MM.1S (cell line): ENCODE measurements at regions not wholly inside any gene's neighbourhood (a gene's known extent, or its start where the extent isn't known, plus 50 kb on each side); places are given as distances from the start of the nearest gene placed in this dataset.

Experiments used
- DNase-seq: peaks from one replicate; pipeline ENCODE4 v3.0.0-alpha.2; 2015
- H2AFZ ChIP-seq: fragments of 300-600 bp; sonication (generic); 2 replicates; pipeline ENCODE4 v1.6.0; 2016; ENCODE audit warnings: antibody characterized with exemption, low read length
- H3F3A ChIP-seq: fragments of 300-600 bp; sonication (generic); 2 replicates; pipeline ENCODE4 v1.6.1; 2016; ENCODE audit warnings: mild to moderate bottlenecking, antibody characterized with exemption, low read length, moderate library complexity, mixed read lengths; ENCODE audit not compliant: insufficient read depth
- H3K27ac ChIP-seq: fragments of 300-600 bp; sonication (generic); 2 replicates; pipeline ENCODE4 v1.5.1; 2016; ENCODE audit warnings: mild to moderate bottlenecking, low read length
- H3K27me3 ChIP-seq: fragments of 300-600 bp; sonication (generic); replicated peaks from 2 replicates; pipeline ENCODE4 v1.6.0; 2016; ENCODE audit warnings: low read length; ENCODE audit not compliant: insufficient read depth
- H3K36me3 ChIP-seq: fragments of 300-600 bp; sonication (generic); replicated peaks from 2 replicates; pipeline ENCODE4 v1.6.1; 2016; ENCODE audit warnings: mild to moderate bottlenecking, low read length, mixed read lengths; ENCODE audit not compliant: insufficient read depth
- H3K4me1 ChIP-seq: fragments of 300-600 bp; sonication (generic); 2 replicates; pipeline ENCODE4 v1.6.1; 2016; ENCODE audit warnings: low read length, mixed read lengths
- H3K4me2 ChIP-seq: fragments of 300-600 bp; sonication (generic); 2 replicates; pipeline ENCODE4 v1.6.0; 2016; ENCODE audit warnings: low read depth, low read length
- H3K4me3 ChIP-seq: fragments of 300-600 bp; sonication (generic); 2 replicates; pipeline ENCODE4 v1.5.1; 2016; ENCODE audit warnings: low read length, mixed read lengths
- H3K79me2 ChIP-seq: fragments of 300-600 bp; sonication (generic); 2 replicates; pipeline ENCODE4 v1.6.1; 2016; ENCODE audit warnings: mixed run types, low read length, mixed read lengths
- H3K9ac ChIP-seq: fragments of 300-600 bp; sonication (generic); 2 replicates; pipeline ENCODE4 v1.6.1; 2016; ENCODE audit warnings: low read length, mixed read lengths
- H3K9me2 ChIP-seq: fragments of 300-600 bp; sonication (generic); replicated peaks from 2 replicates; pipeline ENCODE4 v1.6.1; 2016; ENCODE audit warnings: mild to moderate bottlenecking, low read length, mixed read lengths; ENCODE audit not compliant: insufficient read depth
- H3K9me3 ChIP-seq: fragments of 300-600 bp; sonication (generic); replicated peaks from 2 replicates; pipeline ENCODE4 v1.6.1; 2016; ENCODE audit warnings: mild to moderate bottlenecking, low read length, mixed read lengths; ENCODE audit not compliant: insufficient read depth
- H4K20me1 ChIP-seq: fragments of 300-600 bp; sonication (generic); 2 replicates; pipeline ENCODE4 v1.6.1; 2016; ENCODE audit warnings: mild to moderate bottlenecking, low read length, moderate library complexity, mixed read lengths; ENCODE audit not compliant: insufficient read depth
- EZH2 ChIP-seq: fragments of 300-600 bp; sonication (generic); optimal IDR thresholded peaks from 2 replicates; pipeline ENCODE3; 2017; ENCODE audit warnings: low read depth, mild to moderate bottlenecking, antibody characterized with exemption, low read length, mixed read lengths
- EZH2phosphoT487 ChIP-seq: fragments of 300-600 bp; sonication (generic); IDR thresholded peaks from 2 replicates; pipeline ENCODE4 v1.6.1; 2018; ENCODE audit warnings: antibody characterized with exemption, low read length
- TF ChIP-seq, protein P1 (sequence below): fragments of 300-600 bp; sonication (generic); IDR thresholded peaks from 2 replicates; pipeline ENCODE4 v1.5.1; 2016; ENCODE audit warnings: antibody characterized with exemption, low read length, mixed read lengths

GRCh38 chr12:34292736-34293625 is 270.7 kb downstream of the ALG10 start:
- no peak for TF ChIP-seq EZH2
- no peak for TF ChIP-seq EZH2phosphoT487
- TF ChIP-seq, protein P1, sequence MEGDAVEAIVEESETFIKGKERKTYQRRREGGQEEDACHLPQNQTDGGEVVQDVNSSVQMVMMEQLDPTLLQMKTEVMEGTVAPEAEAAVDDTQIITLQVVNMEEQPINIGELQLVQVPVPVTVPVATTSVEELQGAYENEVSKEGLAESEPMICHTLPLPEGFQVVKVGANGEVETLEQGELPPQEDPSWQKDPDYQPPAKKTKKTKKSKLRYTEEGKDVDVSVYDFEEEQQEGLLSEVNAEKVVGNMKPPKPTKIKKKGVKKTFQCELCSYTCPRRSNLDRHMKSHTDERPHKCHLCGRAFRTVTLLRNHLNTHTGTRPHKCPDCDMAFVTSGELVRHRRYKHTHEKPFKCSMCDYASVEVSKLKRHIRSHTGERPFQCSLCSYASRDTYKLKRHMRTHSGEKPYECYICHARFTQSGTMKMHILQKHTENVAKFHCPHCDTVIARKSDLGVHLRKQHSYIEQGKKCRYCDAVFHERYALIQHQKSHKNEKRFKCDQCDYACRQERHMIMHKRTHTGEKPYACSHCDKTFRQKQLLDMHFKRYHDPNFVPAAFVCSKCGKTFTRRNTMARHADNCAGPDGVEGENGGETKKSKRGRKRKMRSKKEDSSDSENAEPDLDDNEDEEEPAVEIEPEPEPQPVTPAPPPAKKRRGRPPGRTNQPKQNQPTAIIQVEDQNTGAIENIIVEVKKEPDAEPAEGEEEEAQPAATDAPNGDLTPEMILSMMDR: no peak; the same call in 1 of the 2 replicates
- no peak overlapping the region for H3K27ac ChIP-seq
- H3F3A ChIP-seq: no peaks in the 10 kb centered on the region
- H4K20me1 ChIP-seq: no peaks in the 10 kb centered on the region
- H3K9me2 ChIP-seq: no peaks in the 10 kb centered on the region
- H3K9me3 ChIP-seq: no peaks in the 10 kb centered on the region
- no peak overlapping the region for H3K4me2 ChIP-seq
- H3K79me2 ChIP-seq: no peaks in the 10 kb centered on the region
- no peaks in the 10 kb centered on the region for H3K36me3 ChIP-seq
- no peaks in the 10 kb centered on the region for H3K4me1 ChIP-seq
- H2AFZ ChIP-seq: no peak overlapping the region
- no peak overlapping the region for H3K9ac ChIP-seq
- no peaks in the 10 kb centered on the region for H3K27me3 ChIP-seq
- no peak for DNase-seq
- H3K4me3 ChIP-seq: no peak overlapping the region

DNA sequence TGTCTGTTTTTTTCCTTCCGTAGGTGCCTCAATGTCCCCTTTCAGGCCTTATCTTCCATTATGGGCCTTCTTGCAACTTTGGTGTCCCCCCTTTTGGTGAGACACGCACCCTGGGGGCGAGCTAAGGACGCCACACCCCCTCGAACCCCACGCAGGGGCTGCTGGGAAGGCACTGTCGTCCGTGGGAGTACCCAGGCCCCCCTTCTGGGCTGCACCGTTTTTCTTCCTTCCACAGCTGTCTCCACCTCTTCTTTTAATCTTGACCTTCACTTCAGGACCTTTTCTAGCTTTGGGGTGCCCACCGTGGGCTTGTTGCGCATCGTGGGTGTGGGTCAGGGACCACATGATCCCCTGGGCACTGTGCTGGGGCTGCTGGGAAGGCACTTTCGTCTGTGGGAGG is 271.8 kb downstream of the ALG10 start:
- Histone ChIP-seq H3K4me1 (no peaks in the 10 kb centered on the region), H3K27ac (no peak overlapping the region), H3K9me3 (no peaks in the 10 kb centered on the region), H3K4me2 (no peak overlapping the region), H3K27me3 (no peaks in the 10 kb centered on the region), H3K9me2 (no peaks in the 10 kb centered on the region), H3F3A (no peaks in the 10 kb centered on the region), H2AFZ (no peak overlapping the region), H3K4me3 (no peak overlapping the region), H3K9ac (no peak overlapping the region), H3K36me3 (no peaks in the 10 kb centered on the region), H4K20me1 (no peaks in the 10 kb centered on the region), H3K79me2 (no peaks in the 10 kb centered on the region)
- DNase-seq: no peak
- TF ChIP-seq, protein P1: no peak
- TF ChIP-seq EZH2phosphoT487 (no peak), EZH2 (no peak)

GRCh38 chr12:34294671-34295365 is 272.5 kb downstream of the ALG10 start:
- Histone ChIP-seq H3K27me3 (no peaks in the 10 kb centered on the region), H3K4me1 (no peaks in the 10 kb centered on the region), H4K20me1 (no peaks in the 10 kb centered on the region), H2AFZ (no peak overlapping the region), H3K79me2 (no peaks in the 10 kb centered on the region), H3K27ac (no peak overlapping the region), H3K4me2 (no peak overlapping the region), H3K4me3 (no peak overlapping the region), H3K9me2 (no peaks in the 10 kb centered on the region), H3F3A (no peaks in the 10 kb centered on the region), H3K9ac (no peak overlapping the region), H3K36me3 (no peaks in the 10 kb centered on the region), H3K9me3 (no peaks in the 10 kb centered on the region)
- DNase-seq: no peak
- TF ChIP-seq EZH2phosphoT487: no peak
- TF ChIP-seq, protein P1: no peak
- no peak for TF ChIP-seq EZH2
